ENCODE measurements at regions not wholly inside any gene's neighbourhood (a gene's known extent, or its start where the extent isn't known, plus 50 kb on each side); places are given as distances from the start of the nearest gene placed in this dataset.

GRCh38 chr14:104464907-104465306 lies 114.7 kb upstream of the C14orf180 start:
- Histone ChIP-seq H3K4me2 (ENCODE audit: low read length) (no peak overlapping the region), H3K79me2 (replicated peaks; ENCODE audit: insufficient read depth, low read length) (no peaks in the 10 kb centered on the region), H4K20me1 (ENCODE audit: insufficient read depth) (no peaks in the 10 kb centered on the region), H3K9me2 (ENCODE audit: insufficient read depth, low read length) (no peaks in the 10 kb centered on the region), H3K9ac (ENCODE audit: low read length) (no peak overlapping the region), H3K36me3 (ENCODE audit: insufficient read depth, low read length) (no peaks in the 10 kb centered on the region), H3K27ac (ENCODE audit: low read length) (no peak overlapping the region), H3F3A (ENCODE audit: insufficient read depth, low read length, poor library complexity, severe bottlenecking) (no peaks in the 10 kb centered on the region), H3K9me3 (ENCODE audit: low read length) (no peaks in the 10 kb centered on the region), H2AFZ (ENCODE audit: low read depth, low read length) (no peak overlapping the region), H3K27me3 (ENCODE audit: insufficient read depth, low read depth, low read length) (no peaks in the 10 kb centered on the region), H3K4me3 (ENCODE audit: low read length) (no peak overlapping the region)
- TF ChIP-seq, protein P1, sequence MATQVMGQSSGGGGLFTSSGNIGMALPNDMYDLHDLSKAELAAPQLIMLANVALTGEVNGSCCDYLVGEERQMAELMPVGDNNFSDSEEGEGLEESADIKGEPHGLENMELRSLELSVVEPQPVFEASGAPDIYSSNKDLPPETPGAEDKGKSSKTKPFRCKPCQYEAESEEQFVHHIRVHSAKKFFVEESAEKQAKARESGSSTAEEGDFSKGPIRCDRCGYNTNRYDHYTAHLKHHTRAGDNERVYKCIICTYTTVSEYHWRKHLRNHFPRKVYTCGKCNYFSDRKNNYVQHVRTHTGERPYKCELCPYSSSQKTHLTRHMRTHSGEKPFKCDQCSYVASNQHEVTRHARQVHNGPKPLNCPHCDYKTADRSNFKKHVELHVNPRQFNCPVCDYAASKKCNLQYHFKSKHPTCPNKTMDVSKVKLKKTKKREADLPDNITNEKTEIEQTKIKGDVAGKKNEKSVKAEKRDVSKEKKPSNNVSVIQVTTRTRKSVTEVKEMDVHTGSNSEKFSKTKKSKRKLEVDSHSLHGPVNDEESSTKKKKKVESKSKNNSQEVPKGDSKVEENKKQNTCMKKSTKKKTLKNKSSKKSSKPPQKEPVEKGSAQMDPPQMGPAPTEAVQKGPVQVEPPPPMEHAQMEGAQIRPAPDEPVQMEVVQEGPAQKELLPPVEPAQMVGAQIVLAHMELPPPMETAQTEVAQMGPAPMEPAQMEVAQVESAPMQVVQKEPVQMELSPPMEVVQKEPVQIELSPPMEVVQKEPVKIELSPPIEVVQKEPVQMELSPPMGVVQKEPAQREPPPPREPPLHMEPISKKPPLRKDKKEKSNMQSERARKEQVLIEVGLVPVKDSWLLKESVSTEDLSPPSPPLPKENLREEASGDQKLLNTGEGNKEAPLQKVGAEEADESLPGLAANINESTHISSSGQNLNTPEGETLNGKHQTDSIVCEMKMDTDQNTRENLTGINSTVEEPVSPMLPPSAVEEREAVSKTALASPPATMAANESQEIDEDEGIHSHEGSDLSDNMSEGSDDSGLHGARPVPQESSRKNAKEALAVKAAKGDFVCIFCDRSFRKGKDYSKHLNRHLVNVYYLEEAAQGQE (IDR thresholded peaks at IDR 0.05; ENCODE audit: borderline replicate concordance): no peak
- TF ChIP-seq RAD21 (conservative IDR thresholded peaks at IDR 0.05) (no peak), MXI1 (conservative IDR thresholded peaks at IDR 0.05; ENCODE audit: poor library complexity, severe bottlenecking) (no peak), EP300 (conservative IDR thresholded peaks at IDR 0.05; ENCODE audit: poor library complexity, severe bottlenecking) (no peak)

DNA sequence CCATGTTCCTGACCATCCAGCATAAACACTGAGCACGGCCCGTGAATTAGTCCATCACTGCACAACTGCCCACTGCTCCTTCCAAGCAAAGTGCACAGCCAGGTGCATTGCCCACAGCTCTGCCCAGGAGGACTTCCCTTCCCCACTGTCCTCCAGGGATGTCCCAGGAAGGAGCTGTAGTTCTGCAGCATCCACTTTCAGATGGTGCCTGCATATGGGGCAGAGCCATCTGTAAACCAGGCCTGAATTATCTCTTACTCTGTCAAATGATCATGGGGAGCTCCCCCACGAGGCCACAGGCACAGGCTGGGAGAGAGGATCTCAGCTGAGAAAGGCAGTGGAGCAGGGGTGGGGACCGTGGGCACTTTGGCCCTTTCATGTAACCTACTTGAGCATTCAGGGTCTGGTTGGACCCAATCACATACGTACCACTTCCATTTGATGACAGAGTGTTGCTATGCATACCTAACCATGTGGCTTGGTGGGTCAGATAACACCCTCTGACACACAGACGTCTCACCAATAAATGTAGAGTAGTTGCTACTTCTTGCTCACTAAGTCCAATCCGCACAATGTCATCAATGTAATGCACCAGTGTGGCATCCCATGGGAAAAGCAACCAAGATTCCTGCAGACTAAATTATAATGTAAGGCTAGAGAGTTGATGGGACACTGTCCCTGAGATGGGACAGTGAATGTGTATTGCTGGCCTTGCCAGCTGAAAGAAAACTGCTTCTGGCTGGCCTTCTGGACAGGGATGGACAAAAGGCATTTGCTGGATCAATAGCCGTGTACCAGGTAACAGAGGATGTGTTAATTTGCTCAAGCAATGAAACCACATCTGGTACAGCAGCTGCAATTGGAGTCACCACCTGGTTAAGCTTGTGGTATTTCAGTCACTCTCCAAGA lies 113.8 kb upstream of the C14orf180 start:
- TF ChIP-seq TAF1 (IDR thresholded peaks at IDR 0.05; ENCODE audit: low read depth) (no peak), RAD21 (conservative IDR thresholded peaks at IDR 0.05) (no peak), POLR2AphosphoS5 (IDR thresholded peaks at IDR 0.05) (no peak), MXI1 (conservative IDR thresholded peaks at IDR 0.05; ENCODE audit: poor library complexity, severe bottlenecking) (no peak), SMC3 (conservative IDR thresholded peaks at IDR 0.05; ENCODE audit: poor library complexity) (no peak), EP300 (conservative IDR thresholded peaks at IDR 0.05; ENCODE audit: poor library complexity, severe bottlenecking) (no peak), EZH2 (IDR thresholded peaks at IDR 0.05; ENCODE audit: borderline replicate concordance, insufficient read depth, low read length, poor library complexity, severe bottlenecking) (no peak)
- TF ChIP-seq, protein P1 (IDR thresholded peaks at IDR 0.05; ENCODE audit: borderline replicate concordance): no peak
- TF ChIP-seq, protein P2, sequence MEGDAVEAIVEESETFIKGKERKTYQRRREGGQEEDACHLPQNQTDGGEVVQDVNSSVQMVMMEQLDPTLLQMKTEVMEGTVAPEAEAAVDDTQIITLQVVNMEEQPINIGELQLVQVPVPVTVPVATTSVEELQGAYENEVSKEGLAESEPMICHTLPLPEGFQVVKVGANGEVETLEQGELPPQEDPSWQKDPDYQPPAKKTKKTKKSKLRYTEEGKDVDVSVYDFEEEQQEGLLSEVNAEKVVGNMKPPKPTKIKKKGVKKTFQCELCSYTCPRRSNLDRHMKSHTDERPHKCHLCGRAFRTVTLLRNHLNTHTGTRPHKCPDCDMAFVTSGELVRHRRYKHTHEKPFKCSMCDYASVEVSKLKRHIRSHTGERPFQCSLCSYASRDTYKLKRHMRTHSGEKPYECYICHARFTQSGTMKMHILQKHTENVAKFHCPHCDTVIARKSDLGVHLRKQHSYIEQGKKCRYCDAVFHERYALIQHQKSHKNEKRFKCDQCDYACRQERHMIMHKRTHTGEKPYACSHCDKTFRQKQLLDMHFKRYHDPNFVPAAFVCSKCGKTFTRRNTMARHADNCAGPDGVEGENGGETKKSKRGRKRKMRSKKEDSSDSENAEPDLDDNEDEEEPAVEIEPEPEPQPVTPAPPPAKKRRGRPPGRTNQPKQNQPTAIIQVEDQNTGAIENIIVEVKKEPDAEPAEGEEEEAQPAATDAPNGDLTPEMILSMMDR (IDR thresholded peaks at IDR 0.05; ENCODE audit: poor library complexity, severe bottlenecking): no peak
- no peaks in the 10 kb centered on the region for H3K9me2 ChIP-seq (ENCODE audit: insufficient read depth, low read length)
- H3K27ac ChIP-seq (ENCODE audit: low read length): no peak overlapping the region

More for the DNA sequence above, 113.8 kb upstream of the C14orf180 start:
- Histone ChIP-seq H3K27me3 (ENCODE audit: insufficient read depth, low read depth, low read length) (no peaks in the 10 kb centered on the region), H3K4me2 (ENCODE audit: low read length) (no peak overlapping the region), H3K79me2 (replicated peaks; ENCODE audit: insufficient read depth, low read length) (no peaks in the 10 kb centered on the region), H4K20me1 (ENCODE audit: insufficient read depth) (no peaks in the 10 kb centered on the region), H3K9ac (ENCODE audit: low read length) (no peak overlapping the region), H3K9me3 (ENCODE audit: low read length) (no peaks in the 10 kb centered on the region), H3K36me3 (ENCODE audit: insufficient read depth, low read length) (no peaks in the 10 kb centered on the region), H3K4me3 (ENCODE audit: low read length) (no peak overlapping the region), H3F3A (ENCODE audit: insufficient read depth, low read length, poor library complexity, severe bottlenecking) (no peaks in the 10 kb centered on the region), H2AFZ (ENCODE audit: low read depth, low read length) (no peak overlapping the region)
